HG03565 (cell line): ENCODE measurements at regions not wholly inside any gene's neighbourhood (a gene's known extent, or its start where the extent isn't known, plus 50 kb on each side); places are given as distances from the start of the nearest gene placed in this dataset.
A peak's percentile ranks its signal among the peaks of the same experiment; 100 is the strongest.
"Not testable (repeated sequence)": the region's sequence is repeated elsewhere in the genome, so short reads cannot be mapped to it uniquely, and the experiment has no call there.

Experiments used
- ATAC-seq: cut with Tn5 transposase; IDR thresholded peaks from one replicate; pipeline ENCODE4 v1.9.1; 2021; ENCODE audit warnings: mild to moderate bottlenecking, moderate library complexity; ENCODE audit not compliant: unreplicated experiment

DNA sequence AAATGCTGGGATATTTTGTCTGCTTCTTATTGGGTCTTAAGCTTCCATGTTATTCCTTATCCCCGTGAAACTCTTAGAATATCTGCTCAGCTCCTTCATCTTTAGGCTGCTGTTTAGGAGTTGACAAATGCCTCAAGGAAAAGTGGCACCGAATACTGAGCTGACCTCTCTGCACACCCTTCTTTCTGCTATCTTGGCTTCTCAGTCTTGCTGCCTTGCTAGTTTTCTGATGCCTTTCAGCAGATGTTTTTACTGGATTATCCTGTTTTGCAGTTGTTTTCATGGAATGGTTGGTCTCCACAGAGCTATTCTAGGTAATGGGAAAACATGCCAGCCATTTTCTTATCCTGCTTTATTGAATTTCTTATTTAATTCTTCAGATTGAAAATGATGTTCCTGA, 86.3 kb downstream of the GYPE start:
- no peak for ATAC-seq

DNA sequence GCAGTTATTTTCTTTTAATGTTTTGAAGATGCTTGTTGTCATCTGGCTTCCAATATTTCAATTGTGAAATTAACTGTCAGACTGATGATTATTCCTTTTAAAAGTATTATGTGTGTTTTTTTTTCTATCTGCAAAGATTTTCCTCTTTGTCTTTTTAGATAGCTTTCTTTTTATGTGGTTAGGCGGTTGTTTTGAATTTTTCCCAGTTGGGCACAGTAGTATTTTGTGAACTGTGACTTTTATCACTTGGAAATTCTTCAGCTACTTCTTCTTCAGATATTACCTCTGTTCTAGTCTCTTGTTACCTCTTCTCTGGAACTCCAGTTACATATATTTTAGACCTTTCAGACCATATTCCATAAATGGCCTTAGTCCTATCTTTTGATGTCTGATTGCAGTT, 87.5 kb downstream of the GYPE start:
- ATAC-seq, result not testable (repeated sequence)

DNA sequence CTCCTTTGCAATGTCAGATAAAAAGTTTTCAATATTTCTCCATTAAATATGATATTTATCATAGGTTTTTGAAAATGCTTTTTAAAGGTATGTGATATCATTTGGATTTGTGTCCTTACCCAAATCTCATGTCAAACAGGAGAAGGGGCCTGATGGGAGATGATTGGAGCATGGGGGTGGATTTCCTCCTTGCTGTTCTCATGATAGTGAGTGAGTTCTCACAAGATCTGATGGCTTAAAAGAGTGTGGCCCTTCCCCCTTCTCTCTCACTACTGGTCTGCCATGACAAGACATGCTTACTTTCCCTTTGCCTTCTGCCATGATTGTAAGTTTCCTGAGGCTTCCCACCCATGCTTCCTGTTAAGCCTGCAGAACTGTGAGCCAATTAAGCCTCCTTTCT, 90.0 kb downstream of the GYPE start:
- ATAC-seq, result not testable (repeated sequence)

DNA sequence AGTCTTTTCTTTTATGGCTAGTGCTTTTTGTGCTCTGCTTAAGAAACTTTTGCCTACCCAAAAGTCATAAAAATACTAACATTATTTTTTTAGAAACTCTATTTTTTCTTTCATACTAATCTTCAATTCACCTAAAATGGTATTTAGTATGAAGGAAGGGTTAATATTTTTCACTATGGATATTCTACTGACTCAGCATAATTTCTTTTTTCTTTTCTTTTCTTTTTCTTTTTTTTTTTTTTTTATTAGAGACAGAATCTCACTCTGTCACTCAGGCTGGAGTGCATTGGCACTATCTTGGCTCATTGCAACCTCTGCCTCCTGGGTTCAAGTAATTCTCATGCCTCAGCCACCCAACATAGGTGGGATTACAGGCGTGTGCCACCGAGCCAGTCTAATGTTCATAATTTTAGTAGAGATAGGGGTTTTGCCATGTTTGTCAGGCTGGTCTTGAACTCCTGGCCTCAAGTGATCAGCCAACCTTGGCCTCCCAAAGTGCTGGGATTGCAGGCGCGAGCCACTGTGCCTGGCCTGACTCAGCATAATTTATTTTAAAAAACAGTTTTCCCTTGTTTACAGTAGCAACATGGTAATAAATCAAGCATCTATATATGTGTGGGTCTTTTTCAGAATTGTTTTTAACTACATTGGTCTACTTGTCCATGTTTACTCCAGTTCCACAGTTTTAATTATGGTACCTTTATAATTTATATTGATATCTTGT, 91.8 kb downstream of the GYPE start:
- not testable (repeated sequence) for ATAC-seq

DNA sequence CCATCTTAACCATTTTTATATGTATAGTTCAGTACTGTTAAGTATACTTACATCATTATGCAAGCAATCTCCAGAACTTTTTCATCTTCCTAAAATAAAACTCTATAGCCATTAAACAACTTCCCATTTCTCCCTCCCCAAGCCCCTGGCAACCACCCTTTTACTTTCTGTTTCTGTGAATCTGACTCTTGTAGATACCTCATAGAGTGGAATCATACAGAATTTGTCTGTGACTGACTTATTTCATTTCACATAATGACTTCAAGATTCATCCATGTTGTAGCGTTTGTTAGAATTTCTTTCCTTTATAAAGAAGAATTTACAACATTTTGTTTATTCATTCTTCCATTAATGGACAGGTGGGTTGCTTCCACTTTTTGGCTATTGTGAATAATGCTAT, 91.2 kb upstream of the FREM3 start:
- ATAC-seq, result not testable (repeated sequence)

DNA sequence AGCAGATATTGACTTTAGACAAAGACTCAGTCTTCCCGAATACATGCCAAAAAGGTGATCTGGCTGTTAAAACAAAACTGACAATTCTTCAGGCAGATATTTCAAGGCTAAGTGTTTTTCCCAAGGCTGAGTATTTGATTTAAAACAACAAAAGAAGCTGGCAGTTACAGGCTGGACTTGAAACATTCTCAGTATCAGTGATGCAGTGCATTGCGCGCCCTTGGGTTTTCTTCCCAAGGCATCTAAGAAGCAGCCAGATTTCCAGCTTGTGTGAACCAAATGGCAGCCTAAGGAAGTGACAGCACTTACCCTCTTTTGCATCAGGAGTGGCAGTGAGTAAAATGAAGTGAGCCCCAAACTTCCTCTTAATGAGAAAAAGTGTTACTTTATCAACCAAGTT, 90.0 kb upstream of the FREM3 start:
- ATAC-seq, result not testable (repeated sequence)

DNA sequence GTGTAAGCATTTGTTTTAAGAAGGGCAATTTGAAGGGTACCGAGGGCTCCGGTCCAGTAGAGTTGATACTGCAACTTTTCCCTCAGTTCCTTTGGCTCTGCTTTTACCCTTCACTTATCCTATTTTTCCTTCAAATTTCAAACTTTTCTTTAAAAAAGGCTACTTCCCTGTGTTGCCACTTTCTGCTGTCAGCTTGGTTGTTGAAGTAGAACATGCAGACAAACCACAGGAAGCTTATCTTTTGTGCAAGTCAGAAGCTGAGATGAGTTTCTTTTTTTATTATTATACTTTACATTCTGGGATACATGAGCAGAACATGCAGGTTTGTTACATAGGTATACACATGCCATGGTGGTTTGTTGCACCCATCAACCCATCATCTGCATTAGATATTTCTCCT, 89.1 kb upstream of the FREM3 start:
- not testable (repeated sequence) for ATAC-seq

DNA sequence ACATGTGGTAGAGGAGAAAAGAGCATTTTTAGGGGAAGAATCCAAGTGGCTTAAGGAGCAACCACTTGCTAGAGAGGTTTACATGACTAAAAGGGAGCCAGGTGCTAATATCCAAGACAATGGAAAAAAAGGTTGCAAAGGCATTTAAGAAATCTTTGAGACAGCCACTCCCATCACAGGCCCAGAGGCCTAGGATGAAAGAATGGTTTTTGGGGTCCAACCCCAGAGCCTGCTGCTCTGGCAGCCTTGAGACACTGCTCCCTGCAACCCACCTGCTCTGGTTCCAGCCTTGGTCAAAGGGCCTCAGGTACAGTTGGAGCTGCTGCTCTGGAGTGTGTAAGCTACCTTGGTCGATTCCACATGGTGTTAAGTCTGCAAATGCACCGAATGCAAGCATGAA, 84.1 kb upstream of the FREM3 start:
- no peak for ATAC-seq

DNA sequence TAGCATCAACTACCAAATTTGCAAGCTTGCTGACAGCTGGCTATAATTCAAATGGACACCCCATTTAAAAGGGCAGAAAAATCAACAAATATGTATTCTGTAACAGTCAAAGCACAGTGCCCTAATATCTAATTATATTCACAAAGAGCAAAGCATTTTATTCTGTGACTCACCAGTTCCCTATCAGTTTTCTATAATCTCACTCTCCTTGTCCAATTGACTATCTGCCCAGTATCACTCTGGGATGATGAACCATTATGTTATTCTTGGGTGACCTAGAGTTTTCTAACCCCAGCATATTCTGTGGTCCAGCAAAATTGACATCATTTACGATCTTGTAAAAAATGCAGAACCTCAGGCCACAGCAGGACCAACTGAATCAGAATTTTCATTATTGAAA, 82.0 kb upstream of the FREM3 start:
- ATAC-seq, result no peak

DNA sequence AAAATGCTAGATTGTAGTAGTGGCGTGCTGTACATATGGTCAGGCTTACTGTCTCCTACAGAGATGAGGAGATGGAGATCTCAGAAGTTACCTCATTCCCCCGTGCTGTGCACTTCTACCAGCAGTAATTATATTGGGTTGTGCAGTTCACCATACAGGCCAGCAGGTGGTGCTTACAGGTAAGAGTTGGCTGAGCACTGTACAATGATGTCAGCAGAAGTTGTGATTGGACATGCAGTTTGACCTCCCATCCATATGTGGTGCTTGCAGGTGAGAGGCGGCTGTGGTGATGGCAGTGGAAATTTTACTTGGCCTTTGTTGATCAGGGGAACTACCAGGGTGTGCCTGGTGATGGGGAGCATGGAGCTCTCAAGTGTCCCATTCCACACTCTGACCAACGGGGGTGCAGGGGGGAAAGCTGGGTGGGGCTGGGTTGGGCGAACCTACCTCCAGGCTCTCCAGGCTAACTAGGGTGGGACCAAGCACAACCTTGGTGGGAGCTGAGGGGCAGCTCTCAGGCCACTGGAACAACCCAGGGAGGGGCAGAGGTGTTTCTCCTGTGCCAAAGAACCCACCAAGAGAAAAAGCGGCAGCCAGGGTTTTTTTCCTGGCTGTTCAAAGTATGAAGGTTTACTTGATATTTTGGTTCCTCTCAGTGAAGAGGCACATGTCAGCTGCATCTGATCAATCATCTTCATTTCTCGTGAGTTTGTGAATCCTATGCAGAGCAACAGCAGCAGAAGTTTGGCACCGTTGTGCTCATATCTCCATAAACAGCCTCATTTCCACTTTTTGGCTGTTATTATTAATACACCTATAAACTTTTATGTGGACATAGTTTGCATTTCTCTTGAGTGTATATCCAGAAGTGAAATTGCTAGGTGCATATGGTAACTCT, 73.8 kb upstream of the FREM3 start:
- peak; percentile 100 for ATAC-seq

DNA sequence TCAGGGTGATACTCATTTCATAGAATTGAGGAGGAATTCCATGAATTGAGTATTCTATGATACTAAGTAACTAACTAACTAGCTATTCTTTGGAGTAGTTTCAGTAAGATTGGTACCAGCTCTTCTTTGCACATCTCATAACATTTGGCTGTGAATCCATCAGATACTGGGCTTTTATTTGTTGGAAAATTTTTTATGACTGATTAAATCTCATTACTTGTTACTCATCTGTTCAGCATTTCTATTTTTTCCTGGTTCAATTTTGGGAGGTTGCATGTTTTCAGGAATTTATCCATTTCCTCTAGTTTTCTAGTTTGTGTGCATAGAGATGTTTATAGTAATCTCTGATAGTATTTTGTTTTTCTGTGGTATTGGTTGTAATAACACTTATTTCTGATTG, 70.8 kb upstream of the FREM3 start:
- no peak for ATAC-seq

DNA sequence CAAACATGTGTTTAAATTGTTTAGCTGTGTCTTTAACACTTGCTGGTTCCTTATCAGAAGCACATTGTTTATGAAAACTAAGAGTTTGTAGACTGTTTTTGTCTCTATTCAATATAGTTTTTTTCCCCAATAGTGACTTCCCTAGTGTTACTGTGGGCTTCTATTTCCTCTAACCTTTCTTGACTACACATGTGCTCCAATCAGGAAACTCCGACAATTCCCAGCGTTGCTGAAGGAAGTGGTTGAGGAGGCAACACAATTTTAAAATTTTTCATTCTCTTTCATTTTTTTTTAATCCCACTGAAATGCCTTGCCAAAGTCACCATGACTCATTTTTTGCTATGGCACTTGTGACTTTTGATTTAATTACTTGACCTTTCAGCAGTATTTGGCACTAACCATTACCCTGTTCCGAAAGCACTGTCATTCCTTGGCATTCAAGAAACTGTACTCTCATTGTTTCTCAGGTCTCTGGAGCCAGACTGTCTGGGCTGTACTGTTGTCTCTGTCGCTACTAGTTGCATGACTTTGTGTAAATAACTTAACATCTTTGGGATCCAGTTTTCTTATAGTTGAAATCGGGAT, 67.6 kb upstream of the FREM3 start:
- no peak for ATAC-seq

DNA sequence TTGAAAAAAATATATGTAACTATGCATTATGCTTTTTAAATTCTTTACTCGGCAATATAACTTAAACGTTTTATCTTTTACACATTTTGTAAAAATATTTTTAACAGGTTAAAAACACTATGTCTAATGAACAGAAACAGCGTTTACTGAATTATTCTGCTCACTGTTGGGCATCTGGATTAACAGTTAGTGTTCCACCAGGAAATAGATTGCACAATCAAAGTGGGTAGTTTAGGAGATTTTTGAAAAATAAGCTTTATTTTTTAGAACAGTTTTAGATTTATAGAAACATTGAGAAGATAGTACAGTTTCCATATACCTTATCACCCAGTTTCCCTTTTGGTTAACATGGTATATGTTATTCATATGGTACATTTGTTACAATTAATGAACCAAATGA, 63.1 kb upstream of the FREM3 start:
- ATAC-seq, result no peak

DNA sequence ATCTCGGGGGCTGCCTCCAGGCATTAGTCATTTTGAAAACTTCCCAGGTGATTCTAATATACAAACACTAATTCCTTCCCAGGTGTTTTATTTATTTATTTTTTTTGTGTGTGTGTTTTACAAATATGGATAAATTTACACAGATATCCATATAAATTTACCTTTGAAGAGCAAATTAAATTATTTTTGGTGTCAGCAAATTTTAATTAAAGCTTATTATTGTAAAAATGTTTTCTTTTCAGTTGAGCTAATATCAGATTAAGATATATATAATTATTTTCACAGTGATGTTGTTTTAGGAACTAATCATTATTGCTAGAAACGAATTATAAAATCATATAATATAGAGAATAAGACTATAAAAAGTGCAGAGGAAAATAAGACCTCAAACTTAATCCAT, 62.0 kb upstream of the FREM3 start:
- no peak for ATAC-seq
